ENCODE measurements at regions not wholly inside any gene's neighbourhood (a gene's known extent, or its start where the extent isn't known, plus 50 kb on each side); places are given as distances from the start of the nearest gene placed in this dataset.

- Histone ChIP-seq H3K27ac (no peak overlapping the region), H3K4me2 (no peak overlapping the region), H3K4me1 (no peaks in the 10 kb centered on the region), H3K4me3 (no peak overlapping the region), H3K9me3 (no peaks in the 10 kb centered on the region)
- WGBS (ENCODE audit: missing lambda C conversion rate): 67% methylated on average over 9 of the region's 9 CpGs
- ChIA-PET POLR2A (no interaction called here), CTCF (interaction anchor here (1.8 kb wide), 2 partner anchors 10 to 61 kb away, joined by 4 to 7 read pairs; no protein-coding TSS in a partner anchor)
- FAIRE-seq (peak; percentile 63), DNase-seq (ENCODE audit: low read depth in 1 of 2, low spot score in 1 of 2) (no peak), ATAC-seq (no peak)
- TF ChIP-seq REST (IDR thresholded peaks at IDR 0.05) (no peak), MAZ (IDR thresholded peaks at IDR 0.05; ENCODE audit: borderline replicate concordance, low read depth, low read length) (no peak), HOXB5 (CRISPR knock-in tag; IDR thresholded peaks at IDR 0.05) (no peak)
These were observed 113.0 kb downstream of the QPCT start for GRCh38 chr2:37457401-37457901.

- CTCF ChIA-PET: interaction anchor here (1.0 kb wide), 1 partner anchor 52 kb away, joined by 3 read pairs; no protein-coding TSS in a partner anchor
- Histone ChIP-seq H3K4me1 (no peaks in the 10 kb centered on the region), H3K27ac (no peak overlapping the region), H3K9me3 (no peaks in the 10 kb centered on the region), H3K4me2 (no peak overlapping the region), H3K4me3 (no peak overlapping the region)
- TF ChIP-seq CBX8 (IDR thresholded peaks at IDR 0.05) (no peak), KDM5A (IDR thresholded peaks at IDR 0.05) (no peak), HDAC2 (IDR thresholded peaks at IDR 0.05) (no peak), ESRRA (IDR thresholded peaks at IDR 0.05; ENCODE audit: borderline replicate concordance, low read length) (no peak), CEBPB (IDR thresholded peaks at IDR 0.05) (no peak), BCL3 (IDR thresholded peaks at IDR 0.05) (no peak), FOSB (CRISPR knock-in tag; IDR thresholded peaks at IDR 0.05) (no peak), HMGXB4 (CRISPR knock-in tag; IDR thresholded peaks at IDR 0.05; ENCODE audit: borderline replicate concordance) (no peak), POLR2AphosphoS2 (conservative IDR thresholded peaks at IDR 0.05; ENCODE audit: low read length) (no peak), RARB (CRISPR knock-in tag; IDR thresholded peaks at IDR 0.05) (no peak), SMC3 (IDR thresholded peaks at IDR 0.05) (no peak), REST (IDR thresholded peaks at IDR 0.05) (no peak), GATA3 (IDR thresholded peaks at IDR 0.05; ENCODE audit: borderline replicate concordance) (no peak), TP53 (CRISPR knock-in tag; IDR thresholded peaks at IDR 0.05) (no peak), ZC3H11A (IDR thresholded peaks at IDR 0.05) (no peak), MYC (IDR thresholded peaks at IDR 0.05; ENCODE audit: borderline replicate concordance, low read length) (no peak)
- no peak for FAIRE-seq
- WGBS (ENCODE audit: missing lambda C conversion rate): 92% methylated on average over 2 of the region's 2 CpGs
- DNase-seq (ENCODE audit: low read depth in 1 of 2, low spot score in 1 of 2): no peak
- POLR2A ChIA-PET: no interaction called here
- no peak for ATAC-seq
These were observed 113.7 kb downstream of the QPCT start for GRCh38 chr2:37458133-37458532.

Measured in A549 (cell line).